GM21515 (cell line): ENCODE measurements at regions not wholly inside any gene's neighbourhood (a gene's known extent, or its start where the extent isn't known, plus 50 kb on each side); places are given as distances from the start of the nearest gene placed in this dataset.
"Not testable (repeated sequence)": the region's sequence is repeated elsewhere in the genome, so short reads cannot be mapped to it uniquely, and the experiment has no call there.

Experiments used
- ATAC-seq: cut with Tn5 transposase; IDR thresholded peaks from one replicate; pipeline ENCODE4 v1.9.1; 2021; ENCODE audit not compliant: unreplicated experiment

DNA sequence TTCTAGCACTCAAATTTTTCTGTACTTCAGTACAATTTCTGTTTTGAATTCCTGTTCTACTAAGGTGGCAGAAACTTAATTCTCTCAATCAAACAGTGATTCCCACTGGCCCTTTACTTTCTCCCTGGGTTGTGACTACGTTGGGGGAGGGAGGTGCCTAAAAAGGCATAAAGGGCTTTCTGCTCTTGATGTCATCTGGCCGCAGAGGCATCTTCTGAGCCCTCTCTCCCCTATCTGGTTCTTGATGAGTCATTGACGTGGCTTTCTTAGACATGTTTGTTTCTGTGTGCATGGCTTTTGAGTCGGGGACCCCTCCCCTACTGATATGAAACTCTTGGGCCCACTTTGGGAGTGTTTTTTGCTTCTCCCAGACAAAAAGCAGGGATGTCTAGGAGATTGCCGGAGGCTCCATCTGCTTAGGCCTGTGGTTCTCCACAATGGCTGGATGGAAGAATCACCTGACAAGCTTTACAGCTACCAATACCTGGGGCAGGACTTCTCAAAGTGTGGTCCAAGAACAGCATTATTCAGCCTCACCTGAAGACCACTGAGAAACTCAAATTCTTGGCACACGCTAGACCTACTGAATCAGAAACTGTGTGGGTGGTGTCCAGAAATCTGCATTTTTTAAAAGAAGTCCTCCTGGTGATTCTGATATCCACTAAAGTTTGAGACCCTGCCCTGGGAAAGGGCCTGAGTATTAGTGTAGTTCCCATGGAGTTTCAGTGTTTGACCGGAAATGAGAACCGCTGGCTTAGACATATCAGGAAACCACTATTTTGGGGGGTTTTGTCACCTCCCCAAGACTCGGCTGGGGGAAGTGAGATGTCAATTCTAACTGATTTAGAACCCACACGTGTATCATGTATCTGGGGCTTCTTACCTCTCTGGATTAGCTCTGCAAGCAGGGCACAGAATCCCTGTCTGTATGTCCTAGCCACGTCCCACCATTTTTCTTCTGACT is 395.7 kb upstream of the PDE3A start:
- no peak for ATAC-seq

DNA sequence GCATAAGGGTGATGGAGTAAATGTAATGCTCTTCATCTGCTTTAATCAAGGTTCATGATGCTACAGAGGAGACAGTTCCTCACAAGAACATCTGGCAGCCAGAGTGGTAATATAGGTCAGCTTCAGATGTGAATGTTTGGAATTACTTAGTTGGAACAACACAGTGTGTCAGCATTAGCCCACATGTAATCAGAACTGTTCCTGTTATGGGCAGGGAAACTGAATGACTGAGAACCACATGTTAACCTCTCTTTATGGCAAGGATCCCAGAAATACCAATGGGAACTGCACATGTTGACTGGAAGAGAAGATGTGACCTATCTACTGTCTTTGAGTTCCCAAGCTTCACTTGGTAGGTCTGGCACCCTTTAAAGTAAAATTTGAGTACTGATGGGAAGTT is 390.1 kb upstream of the PDE3A start:
- ATAC-seq, result no peak

DNA sequence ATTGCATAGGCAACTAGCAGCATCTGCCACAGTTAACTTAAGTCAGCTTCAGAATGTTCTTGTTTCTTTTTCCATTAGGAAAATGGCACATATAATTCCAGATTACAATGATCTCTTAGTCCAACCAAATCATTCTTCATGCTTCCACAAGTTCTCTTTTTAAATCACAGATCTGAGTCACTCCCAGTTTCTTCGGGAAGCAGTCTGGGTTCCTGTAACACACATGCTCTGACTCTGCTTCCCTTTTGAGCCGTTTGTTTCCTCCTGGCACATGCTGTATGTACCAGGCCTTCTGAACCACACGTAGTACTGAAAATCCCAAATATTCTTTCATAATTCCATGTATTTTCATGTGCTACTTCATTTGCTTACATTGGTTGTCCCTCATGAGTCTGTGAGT is 388.8 kb upstream of the PDE3A start:
- ATAC-seq, result no peak

DNA sequence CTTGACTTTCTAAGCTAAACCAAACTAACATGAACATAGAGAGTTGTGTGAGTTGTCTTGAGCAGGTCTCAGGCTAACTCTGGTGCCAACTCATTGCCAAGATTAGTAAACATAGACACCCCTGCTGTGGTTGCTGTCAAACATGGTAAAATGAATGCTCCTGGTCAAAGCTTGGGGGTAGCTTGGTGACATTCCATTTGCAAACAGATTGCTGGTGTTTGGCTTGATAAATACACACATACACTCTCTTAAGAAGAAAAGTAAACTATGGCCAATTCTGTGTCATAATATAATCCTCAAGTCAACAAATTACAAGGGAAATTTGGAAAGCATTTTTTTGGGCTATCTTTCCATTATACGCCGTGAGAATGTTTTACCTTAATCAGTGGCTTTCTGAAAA is 386.4 kb upstream of the PDE3A start:
- ATAC-seq, result no peak

DNA sequence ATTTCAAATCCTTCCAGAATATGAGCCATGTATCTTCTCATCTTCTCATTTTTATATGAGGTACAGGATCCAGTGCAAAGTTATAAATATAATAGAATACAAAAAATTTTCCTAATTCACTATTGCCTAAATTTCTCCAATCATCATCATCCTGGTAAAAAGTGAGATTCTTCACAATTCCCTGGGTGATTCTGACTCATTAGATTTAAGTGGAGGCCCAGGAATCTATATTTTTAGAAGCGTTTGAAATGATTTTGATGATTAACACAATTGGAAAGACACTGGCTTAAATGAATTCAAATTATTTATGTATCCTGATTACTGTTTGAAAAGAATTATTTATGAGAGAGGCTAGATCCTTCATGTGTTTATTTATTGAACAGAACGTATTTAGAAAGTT is 380.3 kb upstream of the PDE3A start:
- ATAC-seq, result no peak

DNA sequence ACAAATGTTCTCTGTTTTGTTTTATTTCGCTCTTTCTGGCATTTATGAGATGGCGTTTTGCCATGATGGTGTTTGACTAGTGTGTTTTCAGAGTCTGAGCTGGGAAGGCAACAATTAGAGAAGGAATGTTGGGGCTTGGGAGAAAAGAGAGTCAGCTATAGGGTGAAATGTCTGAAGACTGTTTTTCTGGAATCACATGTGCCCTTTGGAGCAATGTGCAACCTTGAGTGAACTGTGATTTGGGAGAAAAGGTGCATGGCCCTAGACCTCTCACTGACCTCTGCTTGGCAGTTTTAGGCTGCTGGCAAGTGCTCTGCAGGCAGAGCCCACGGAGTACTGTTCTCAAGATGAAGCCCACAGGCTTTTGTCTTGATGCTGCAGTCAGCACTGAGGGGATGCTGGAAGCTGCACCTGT is 379.9 kb upstream of the PDE3A start:
- no peak for ATAC-seq

DNA sequence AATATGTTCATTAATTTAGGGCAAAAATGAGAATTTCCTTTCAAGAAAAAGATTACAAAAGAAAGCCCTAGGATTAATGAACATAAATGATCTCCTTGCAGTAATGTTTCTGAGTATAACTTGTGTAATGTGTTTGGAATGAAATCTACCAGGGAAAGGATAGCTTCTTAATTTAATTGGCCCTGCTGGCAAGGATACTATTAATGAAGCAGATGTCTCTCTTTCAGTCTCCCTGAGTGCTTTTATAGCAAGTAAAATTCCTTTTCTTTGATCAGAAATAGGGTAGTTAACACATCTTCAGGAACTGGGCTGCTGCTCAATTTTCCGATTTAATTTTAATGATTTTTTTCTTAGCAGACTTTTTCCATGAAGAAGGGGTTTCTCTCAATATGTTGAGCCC is 379.4 kb upstream of the PDE3A start:
- no peak for ATAC-seq

DNA sequence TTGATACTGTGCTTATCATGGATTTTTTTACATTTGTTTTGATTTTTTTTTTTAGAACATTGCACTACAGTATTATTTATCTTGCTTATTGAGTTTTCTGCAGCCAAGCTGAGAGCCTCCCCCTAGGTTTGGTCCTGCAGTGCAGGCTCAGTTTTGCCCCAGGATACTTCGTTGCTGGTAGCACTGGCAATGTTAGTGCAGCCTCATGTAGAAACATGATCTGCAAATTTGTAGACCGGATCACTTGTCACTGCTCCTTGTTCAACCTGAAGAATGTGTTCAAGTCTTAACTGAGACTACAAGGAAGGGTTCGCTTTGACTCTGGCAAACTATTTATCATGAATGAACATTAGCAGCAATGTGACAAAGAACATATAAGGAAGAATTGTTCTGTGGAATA is 377.2 kb upstream of the PDE3A start:
- no peak for ATAC-seq

DNA sequence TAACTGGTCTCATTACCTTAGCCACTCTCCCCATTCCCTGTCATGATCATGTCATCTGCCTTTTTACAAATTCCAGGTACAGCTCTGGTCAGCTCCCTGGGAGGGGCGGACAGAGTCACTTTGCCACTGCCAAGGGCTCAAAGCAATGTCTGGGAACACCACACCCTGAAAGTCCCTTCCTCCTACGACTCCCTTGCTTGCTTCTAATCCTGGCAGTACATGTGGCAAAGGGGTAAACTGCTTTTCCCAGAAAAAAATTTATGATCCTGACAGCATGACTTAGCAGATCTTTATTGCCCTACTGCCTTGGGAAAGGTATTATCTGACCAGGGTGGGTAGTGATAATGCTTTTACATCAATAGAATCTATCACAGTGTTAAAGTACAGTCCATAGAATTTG is 376.0 kb upstream of the PDE3A start:
- ATAC-seq, result no peak

DNA sequence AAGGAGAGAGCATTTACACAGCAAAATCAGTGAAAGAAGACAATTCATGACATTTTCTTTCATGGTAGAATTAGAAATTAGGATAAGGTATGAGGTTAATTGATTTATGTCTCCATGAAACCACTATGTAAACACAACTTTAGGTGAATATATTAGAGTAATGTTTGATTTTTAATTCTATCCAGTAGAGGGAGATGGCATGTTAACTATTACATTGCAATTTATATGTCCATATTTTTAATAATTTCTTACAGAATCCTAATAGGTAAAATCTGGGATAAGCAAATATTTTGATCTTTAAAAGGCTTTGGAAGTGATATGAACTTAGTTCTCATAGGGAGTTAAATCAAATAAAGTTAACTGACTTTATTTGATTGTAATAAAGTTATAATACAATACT is 373.4 kb upstream of the PDE3A start:
- no peak for ATAC-seq

DNA sequence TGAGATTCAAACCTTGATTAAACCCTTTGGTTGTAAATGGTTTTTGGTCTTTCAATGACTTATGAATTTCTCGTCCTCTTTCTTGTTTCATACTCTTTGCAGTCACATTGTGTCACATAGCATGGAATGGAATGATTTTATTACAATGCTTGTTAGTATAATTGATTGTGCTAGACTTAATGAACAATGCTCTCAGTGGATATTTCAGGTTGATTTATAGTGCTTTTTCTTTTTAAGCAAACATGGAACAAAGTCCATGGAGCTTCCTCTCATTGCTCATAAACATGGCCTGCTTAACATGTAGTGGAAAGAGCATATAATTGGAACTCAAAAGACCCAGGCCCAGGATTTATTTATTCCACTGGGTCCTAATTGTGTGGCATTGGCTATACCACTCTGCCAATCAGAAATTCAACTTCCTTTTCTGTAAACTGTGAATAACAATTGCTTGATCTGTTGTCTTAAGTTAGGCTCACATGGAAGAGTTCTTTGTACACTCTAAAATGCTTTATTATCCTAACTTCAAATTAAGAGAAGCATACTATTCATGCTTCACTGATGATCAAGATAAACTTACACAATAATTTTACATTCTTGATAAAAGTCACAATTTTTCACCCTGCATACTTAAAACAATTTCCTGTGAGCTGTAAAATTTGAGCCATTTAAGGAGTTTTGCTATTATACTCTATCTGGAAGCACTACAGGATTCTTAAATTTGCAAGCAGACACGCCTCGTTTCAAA is 370.5 kb upstream of the PDE3A start:
- no peak for ATAC-seq

DNA sequence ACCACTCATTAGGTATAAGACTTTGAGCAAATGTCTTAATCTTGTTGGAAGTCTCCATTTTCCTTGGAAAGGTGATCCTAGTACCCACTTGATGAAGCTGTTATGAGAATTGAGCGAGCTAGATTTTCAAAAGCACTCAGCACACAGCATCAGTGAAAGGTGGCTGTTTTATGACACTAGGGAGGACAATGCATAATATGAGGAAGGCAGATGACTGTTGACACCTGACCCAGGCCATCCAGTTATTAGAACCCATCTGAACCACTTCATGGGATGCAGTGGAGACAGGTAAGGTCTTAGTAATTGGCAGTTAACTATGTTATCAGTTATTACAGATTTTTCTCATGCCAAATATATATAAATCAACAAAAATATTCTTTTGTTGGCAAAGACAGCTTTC is 369.9 kb upstream of the PDE3A start:
- ATAC-seq, result no peak

DNA sequence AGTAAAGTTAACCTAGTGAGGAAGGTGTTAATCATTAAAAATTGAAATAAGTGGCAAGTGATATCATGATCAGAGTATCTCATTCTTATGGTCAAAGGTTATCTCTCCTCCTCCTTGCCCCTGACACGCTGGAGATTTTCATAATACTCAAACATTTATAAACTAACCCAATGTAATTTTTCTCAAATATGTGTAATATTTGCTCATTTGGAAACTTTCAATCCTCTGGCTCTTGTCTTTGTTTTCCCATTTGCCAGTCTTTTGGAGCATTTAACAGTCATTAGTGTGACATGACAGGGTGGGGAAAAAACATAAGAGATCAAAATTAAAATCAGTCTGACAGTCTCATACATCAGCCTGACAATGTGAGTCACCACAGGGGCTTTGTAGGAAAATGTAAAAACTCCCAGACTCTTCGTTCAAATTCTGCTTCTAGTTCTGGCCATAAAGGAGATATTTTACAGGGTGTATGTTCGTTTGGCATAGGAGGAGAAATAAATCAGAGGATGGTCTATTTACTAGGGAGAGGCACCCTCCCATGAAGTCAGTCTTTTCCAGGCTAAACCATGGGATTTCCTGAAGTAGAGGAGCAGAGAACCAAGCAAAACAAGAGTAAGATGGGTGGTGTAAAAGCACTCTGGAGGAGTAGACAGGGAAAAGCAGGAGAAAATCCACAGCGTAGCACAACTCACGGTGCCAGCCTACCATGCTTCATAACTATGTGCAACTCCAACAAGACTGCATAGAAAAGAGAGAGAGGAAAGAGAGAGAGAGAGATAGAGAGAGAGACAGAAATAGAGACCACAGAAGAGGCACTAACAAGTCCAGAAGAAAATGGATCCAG is 369.2 kb upstream of the PDE3A start:
- ATAC-seq, result no peak

DNA sequence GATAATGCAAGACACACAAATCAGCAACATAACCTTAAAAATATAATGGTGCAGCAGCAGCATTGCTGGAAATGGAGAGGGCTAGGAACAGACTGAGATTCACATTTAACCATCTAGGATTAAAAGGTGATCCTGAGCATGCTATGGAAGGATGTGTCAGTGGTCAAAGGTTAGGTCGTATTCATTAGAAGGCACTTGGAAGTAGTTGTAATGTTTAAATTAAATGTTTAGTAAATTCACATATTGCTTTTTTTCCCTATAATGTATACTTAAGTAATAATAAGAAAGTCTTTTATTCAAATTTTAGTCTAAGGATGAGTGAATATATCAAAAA is 368.6 kb upstream of the PDE3A start:
- no peak for ATAC-seq

DNA sequence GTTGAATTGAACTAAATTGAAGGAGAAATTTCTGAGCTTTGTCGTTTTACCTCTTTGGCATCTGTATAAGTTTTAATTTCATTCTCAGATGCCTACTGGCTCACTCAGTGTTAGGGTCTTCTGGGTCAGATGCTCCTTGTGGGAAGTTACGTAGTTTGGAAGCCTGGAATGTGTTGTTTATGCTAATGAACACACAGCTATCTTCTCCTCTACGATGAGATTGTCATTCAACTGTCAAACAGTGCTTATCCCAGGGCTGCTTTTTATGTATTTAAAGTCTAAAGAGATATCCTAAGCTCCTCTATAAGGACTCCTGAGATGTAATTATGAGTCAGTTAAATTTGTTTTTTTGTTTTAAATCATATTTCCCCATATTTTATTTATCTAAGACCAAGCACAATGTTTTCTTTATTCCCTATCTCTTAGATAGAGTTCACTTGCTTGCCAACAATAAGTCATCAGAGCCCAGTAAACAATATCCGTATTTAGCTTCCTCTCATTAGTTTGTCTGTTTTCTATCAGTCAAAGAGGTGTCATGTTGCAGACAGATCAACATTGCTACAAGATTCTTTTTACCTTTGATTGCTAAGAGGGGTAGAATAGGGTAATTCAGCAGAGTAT is 368.0 kb upstream of the PDE3A start:
- ATAC-seq, result no peak

DNA sequence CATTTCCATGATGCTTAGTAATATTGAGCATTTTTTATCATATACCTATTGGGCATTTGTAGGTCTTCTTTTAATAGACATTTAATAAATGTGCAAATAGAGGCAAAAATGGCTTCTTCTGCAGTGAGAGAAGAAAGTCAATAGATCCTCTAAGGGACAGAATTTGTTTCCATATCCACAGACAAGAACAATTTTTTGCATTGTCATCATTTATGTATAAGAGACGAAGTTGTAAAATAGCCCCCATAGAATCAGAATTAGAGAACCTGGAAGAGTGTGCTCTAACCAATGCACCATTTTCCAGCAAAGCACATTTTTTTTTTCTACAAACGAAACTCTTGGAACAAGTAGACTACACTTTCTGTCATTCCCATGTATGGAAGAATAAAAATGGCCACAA is 365.1 kb upstream of the PDE3A start:
- no peak for ATAC-seq

DNA sequence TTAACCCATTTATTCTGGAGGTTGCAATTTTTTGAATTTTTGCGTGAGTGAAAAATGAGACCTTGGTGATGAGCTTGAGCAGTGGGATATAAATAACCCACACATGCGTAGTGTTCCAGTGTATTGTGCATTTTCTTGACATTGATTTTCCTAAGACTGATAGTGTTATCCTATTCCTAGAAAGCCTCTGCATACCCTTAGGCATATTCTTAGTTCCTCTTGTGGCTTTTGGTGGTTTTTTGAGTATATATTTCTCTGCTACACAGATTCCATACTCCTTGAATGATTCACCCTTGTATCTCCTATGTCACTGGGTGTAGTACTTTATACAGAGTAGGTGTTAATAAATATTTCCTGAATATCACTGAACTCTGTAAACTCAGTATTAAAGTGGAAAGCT is 363.4 kb upstream of the PDE3A start:
- ATAC-seq, result no peak

DNA sequence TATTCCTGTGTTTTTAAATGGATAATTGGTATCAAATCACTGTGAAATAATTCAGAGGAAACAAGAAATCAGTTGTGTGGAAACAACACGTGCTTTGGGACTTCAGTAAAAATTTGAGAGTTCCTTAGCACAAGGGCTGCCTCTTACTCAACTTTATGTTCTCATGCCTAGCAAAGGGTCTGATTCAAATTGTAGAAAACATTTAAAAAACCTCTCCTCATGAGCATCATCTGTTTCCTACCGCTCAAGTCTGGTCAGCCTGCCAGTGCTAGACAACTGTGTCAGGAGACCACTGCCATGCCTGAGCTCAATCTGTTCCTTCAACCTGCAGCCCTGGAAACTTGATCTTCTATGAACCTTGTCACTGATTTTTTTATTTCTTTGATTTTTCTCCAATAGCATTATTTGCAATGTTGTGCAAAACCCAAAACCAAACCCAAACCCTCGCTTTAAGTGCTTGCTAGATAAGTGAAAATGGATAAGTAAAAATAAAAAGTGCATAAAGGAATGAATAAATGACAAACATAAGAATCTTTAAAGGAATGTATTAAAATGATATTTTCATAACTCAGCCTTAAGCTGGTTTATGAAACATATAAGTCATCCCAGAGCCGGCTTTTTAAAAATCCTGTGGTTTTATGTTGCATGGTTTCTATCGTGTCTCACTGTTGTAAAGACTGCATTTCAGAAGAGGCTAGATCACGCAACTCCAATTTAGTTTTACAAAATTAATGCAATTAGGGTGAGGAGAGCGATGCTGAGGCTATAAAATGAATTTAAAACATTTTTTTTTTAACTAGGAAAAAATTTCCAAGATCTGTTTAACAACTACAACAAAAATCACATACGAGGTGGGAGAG is 361.2 kb upstream of the PDE3A start:
- ATAC-seq, result no peak

DNA sequence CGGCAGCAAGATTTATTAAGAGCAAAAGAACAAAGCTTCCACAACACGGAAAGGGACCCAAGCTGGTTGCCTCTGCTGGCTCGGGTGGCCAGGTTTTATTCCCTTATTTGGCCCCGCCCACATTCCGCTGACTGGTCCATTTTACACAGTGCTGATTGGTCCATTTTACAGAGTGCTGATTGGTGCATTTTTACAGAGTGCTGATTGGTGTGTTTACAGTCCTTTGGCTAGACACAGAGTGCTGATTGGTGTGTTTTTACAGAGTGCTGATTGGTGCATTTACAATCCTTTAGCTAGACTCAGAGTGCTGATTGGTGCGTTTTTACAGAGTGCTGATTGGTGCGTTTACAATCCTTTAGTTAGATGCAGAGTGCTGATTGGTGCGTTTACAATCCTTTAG is 358.4 kb upstream of the PDE3A start:
- not testable (repeated sequence) for ATAC-seq

DNA sequence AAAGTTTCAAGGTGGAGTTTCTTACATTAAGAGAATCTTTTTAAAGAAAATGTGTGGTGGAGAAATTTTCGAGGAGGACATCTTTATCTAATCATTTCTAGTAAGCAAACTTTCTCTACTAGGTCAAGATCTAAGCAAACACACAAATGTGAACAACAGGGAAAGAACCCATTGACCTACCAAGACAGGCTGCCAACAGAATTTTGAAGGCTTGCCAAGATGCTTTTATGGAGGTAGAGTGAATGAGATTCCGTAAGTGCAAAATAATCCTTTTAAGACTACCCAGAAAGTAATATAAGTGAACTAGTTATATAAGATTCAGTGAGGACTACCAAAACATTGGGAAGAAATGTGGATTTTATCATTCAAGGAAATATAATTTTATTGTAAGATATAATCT is 357.1 kb upstream of the PDE3A start:
- no peak for ATAC-seq
